H9 (cell line): ENCODE measurements at regions not wholly inside any gene's neighbourhood (a gene's known extent, or its start where the extent isn't known, plus 50 kb on each side); places are given as distances from the start of the nearest gene placed in this dataset.

Experiments
- DNase-seq: peaks from one replicate; pipeline ENCODE4 v3.0.0-alpha.2; 2017
- H2AFZ ChIP-seq: one replicate; pipeline ENCODE4 v1.6.1; 2013; ENCODE audit warnings: mild to moderate bottlenecking, low read length, control low read depth, moderate library complexity
- H2AK5ac ChIP-seq: 2 replicates; pipeline ENCODE4 v1.6.1; 2013; ENCODE audit warnings: low read length, control low read depth, mixed read lengths; ENCODE audit not compliant: insufficient read length
- H2BK120ac ChIP-seq: one replicate; pipeline ENCODE4 v1.6.1; 2013; ENCODE audit warnings: low read depth, mild to moderate bottlenecking, low read length, control low read depth, inconsistent platforms; ENCODE audit not compliant: poor library complexity, severe bottlenecking
- H2BK12ac ChIP-seq: 2 replicates; pipeline ENCODE4 v1.6.1; 2013; ENCODE audit warnings: low read length, control low read depth, mixed read lengths, low read depth; ENCODE audit not compliant: insufficient read length
- H2BK15ac ChIP-seq: 2 replicates; pipeline ENCODE4 v1.6.1; 2013; ENCODE audit warnings: low read depth, low read length, control low read depth
- H2BK20ac ChIP-seq: one replicate; pipeline ENCODE4 v1.6.1; 2013; ENCODE audit warnings: low read depth, mild to moderate bottlenecking, low read length, control low read depth, inconsistent platforms; ENCODE audit not compliant: poor library complexity, severe bottlenecking
- H2BK5ac ChIP-seq: 2 replicates; pipeline ENCODE4 v1.6.1; 2013; ENCODE audit warnings: low read length, control low read depth, mixed read lengths; ENCODE audit not compliant: insufficient read length
- H3K14ac ChIP-seq: 2 replicates; pipeline ENCODE4 v1.6.1; 2013; ENCODE audit warnings: low read length, control low read depth; ENCODE audit not compliant: insufficient read depth
- H3K18ac ChIP-seq: 2 replicates; pipeline ENCODE4 v1.6.1; 2013; ENCODE audit warnings: low read depth, mild to moderate bottlenecking, mixed read lengths, low read length, control low read depth; ENCODE audit not compliant: insufficient read length
- H3K23ac ChIP-seq: 2 replicates; pipeline ENCODE4 v1.6.1; 2013; ENCODE audit warnings: low read length, control low read depth, mixed read lengths, low read depth; ENCODE audit not compliant: insufficient read length
- H3K23me2 ChIP-seq: 2 replicates; pipeline ENCODE4 v1.6.1; 2013; ENCODE audit warnings: low read depth, mild to moderate bottlenecking, mixed read lengths, low read length, control low read depth; ENCODE audit not compliant: insufficient read length, poor library complexity, severe bottlenecking
- H3K27ac ChIP-seq: 2 replicates; pipeline ENCODE4 v1.5.1; 2013; ENCODE audit warnings: low read length, control low read depth, mixed read lengths, low read depth; ENCODE audit not compliant: insufficient read length
- H3K27me3 ChIP-seq: 2 replicates; pipeline ENCODE4 v1.6.1; 2013; ENCODE audit warnings: low read length, control low read depth, inconsistent platforms; ENCODE audit not compliant: insufficient read depth
- H3K4ac ChIP-seq: 2 replicates; pipeline ENCODE4 v1.6.1; 2013; ENCODE audit warnings: low read depth, mild to moderate bottlenecking, control low read depth, inconsistent platforms, low read length, moderate library complexity
- H3K4me1 ChIP-seq: 2 replicates; pipeline ENCODE4 v1.6.1; 2013; ENCODE audit warnings: low read length, control low read depth, inconsistent platforms; ENCODE audit not compliant: insufficient read depth
- H3K4me2 ChIP-seq: 2 replicates; pipeline ENCODE4 v1.6.1; 2013; ENCODE audit warnings: low read length, control low read depth, mixed read lengths; ENCODE audit not compliant: insufficient read length, insufficient read depth
- H3K56ac ChIP-seq: 2 replicates; pipeline ENCODE4 v1.6.1; 2013; ENCODE audit warnings: low read depth, mild to moderate bottlenecking, mixed read lengths, low read length, control low read depth; ENCODE audit not compliant: insufficient read length
- H3K79me1 ChIP-seq: 2 replicates; pipeline ENCODE4 v1.6.1; 2013; ENCODE audit warnings: low read depth, mild to moderate bottlenecking, moderate library complexity, low read length, control low read depth, inconsistent platforms; ENCODE audit not compliant: insufficient read depth, poor library complexity, severe bottlenecking
- H3K79me2 ChIP-seq: 2 replicates; pipeline ENCODE4 v1.6.1; 2013; ENCODE audit warnings: low read length, control low read depth, inconsistent platforms; ENCODE audit not compliant: insufficient read depth
- H3K9ac ChIP-seq: 2 replicates; pipeline ENCODE4 v1.6.1; 2013; ENCODE audit warnings: low read length, control low read depth, mixed read lengths; ENCODE audit not compliant: insufficient read length; ENCODE audit errors: extremely low read depth
- H3K9me3 ChIP-seq: one replicate; pipeline ENCODE4 v1.6.1; 2013; ENCODE audit warnings: low read depth, low read length, inconsistent platforms; ENCODE audit not compliant: control insufficient read depth
- H3T11ph ChIP-seq: one replicate; pipeline ENCODE4 v1.6.1; 2013; ENCODE audit warnings: mild to moderate bottlenecking, low read length, control low read depth, inconsistent platforms
- H4K20me1 ChIP-seq: one replicate; pipeline ENCODE4 v1.6.1; 2013; ENCODE audit not compliant: control insufficient read depth, insufficient read length, insufficient read depth
- H4K5ac ChIP-seq: 2 replicates; pipeline ENCODE4 v1.6.1; 2013; ENCODE audit warnings: low read depth, mild to moderate bottlenecking, mixed read lengths, low read length, control low read depth; ENCODE audit not compliant: insufficient read length
- H4K8ac ChIP-seq: replicated peaks from 2 replicates; pipeline ENCODE4 v1.6.1; 2013; ENCODE audit warnings: low read length, control low read depth, mixed read lengths, low read depth; ENCODE audit not compliant: insufficient read length
- H4K91ac ChIP-seq: 2 replicates; pipeline ENCODE4 v1.6.1; 2013; ENCODE audit warnings: low read depth, mild to moderate bottlenecking, moderate library complexity, mixed read lengths, low read length, control low read depth; ENCODE audit not compliant: insufficient read length
- H3K27ac Mint-ChIP-seq, 3 experiments: 2 replicates in 2 of 3; 3 replicates in 1 of 3; pipeline ENCODE4 v1.8.0; 2020 to 2021; ENCODE audit warnings: mixed read lengths in 3 of 3, mild to moderate bottlenecking in 1 of 3, moderate library complexity in 1 of 3
- H3K27me3 Mint-ChIP-seq: 2 replicates; pipeline ENCODE4 v1.8.0; 2021; ENCODE audit warnings: low read depth, mild to moderate bottlenecking, moderate library complexity, mixed read lengths
- H3K36me3 Mint-ChIP-seq, 3 experiments: 2 replicates in 2 of 3; 3 replicates in 1 of 3; pipeline ENCODE4 v1.8.0; 2020 to 2021; ENCODE audit warnings: low read depth in 3 of 3, mixed read lengths in 3 of 3; ENCODE audit not compliant: insufficient read depth in 1 of 3
- H3K4me1 Mint-ChIP-seq, 2 experiments: 2 replicates each; pipeline ENCODE4 v1.8.0; 2020; ENCODE audit warnings: mixed read lengths in 2 of 2
- H3K4me3 Mint-ChIP-seq, 2 experiments: 2 replicates in 1 of 2; 3 replicates in 1 of 2; pipeline ENCODE4 v1.8.0; 2020 to 2021; ENCODE audit warnings: mild to moderate bottlenecking in 2 of 2, mixed read lengths in 2 of 2, moderate library complexity in 1 of 2
- H3K9me3 Mint-ChIP-seq, 2 experiments: 2 replicates in 1 of 2; 3 replicates in 1 of 2; pipeline ENCODE4 v1.8.0; 2020; ENCODE audit warnings: mild to moderate bottlenecking in 2 of 2, mixed read lengths in 2 of 2, moderate library complexity in 1 of 2
- CTCF ChIP-seq: fragments of 200-600 bp; sonication (generic); conservative IDR thresholded peaks from 3 replicates; pipeline ENCODE4 v1.8.0; 2021; ENCODE audit warnings: antibody characterized with exemption, mild to moderate bottlenecking

- DNase-seq = no peak
- Histone ChIP-seq H3K23ac (no peak overlapping the region), H3K4ac (no peak overlapping the region), H3K4me1 (no peaks in the 10 kb centered on the region), H2AFZ (no peak overlapping the region), H3K4me2 (no peak overlapping the region), H4K8ac (no peak overlapping the region), H4K5ac (no peak overlapping the region), H2BK20ac (no peak overlapping the region), H2BK120ac (no peak overlapping the region), H2BK5ac (no peak overlapping the region), H3K18ac (no peak overlapping the region), H3K14ac (no peak overlapping the region), H3K27me3 (no peaks in the 10 kb centered on the region), H3K79me1 (no peaks in the 10 kb centered on the region), H3K23me2 (no peaks in the 10 kb centered on the region), H3K9ac (no peak overlapping the region), H3T11ph (no peak overlapping the region), H3K56ac (no peak overlapping the region), H3K9me3 (no peaks in the 10 kb centered on the region), H2BK15ac (no peak overlapping the region), H2AK5ac (no peak overlapping the region), H3K79me2 (no peaks in the 10 kb centered on the region), H4K91ac (no peak overlapping the region), H2BK12ac (no peak overlapping the region), H4K20me1 (no peaks in the 10 kb centered on the region), H3K27ac (no peak overlapping the region)
- Mint-ChIP-seq H3K27ac (no peak overlapping the region), H3K27me3 (no peaks in the 10 kb centered on the region), H3K4me1 (peaks cover 0 to 6% of the 10 kb centered on the region in 2 experiments; a peak in 2 of 4 replicates), H3K36me3 (no peaks in the 10 kb centered on the region), H3K9me3 (no peaks in the 10 kb centered on the region), H3K4me3 (no peak overlapping the region)
- no peak for TF ChIP-seq CTCF
Observed at GRCh38 chr7:137082391-137082790, 213.9 kb downstream of the CHRM2 start.
